ENCODE measurements at regions not wholly inside any gene's neighbourhood (a gene's known extent, or its start where the extent isn't known, plus 50 kb on each side); places are given as distances from the start of the nearest gene placed in this dataset.

- DNase-seq, result no peak
These were observed 63.2 kb upstream of the NABP1 start for GRCh38 chr2:191614759-191615158.

GRCh38 chr2:191615596-191615995, 62.3 kb upstream of the NABP1 start:
- no peak for DNase-seq

GRCh38 chr2:191617575-191617974, 60.4 kb upstream of the NABP1 start:
- peak; percentile 22 for DNase-seq

DNA sequence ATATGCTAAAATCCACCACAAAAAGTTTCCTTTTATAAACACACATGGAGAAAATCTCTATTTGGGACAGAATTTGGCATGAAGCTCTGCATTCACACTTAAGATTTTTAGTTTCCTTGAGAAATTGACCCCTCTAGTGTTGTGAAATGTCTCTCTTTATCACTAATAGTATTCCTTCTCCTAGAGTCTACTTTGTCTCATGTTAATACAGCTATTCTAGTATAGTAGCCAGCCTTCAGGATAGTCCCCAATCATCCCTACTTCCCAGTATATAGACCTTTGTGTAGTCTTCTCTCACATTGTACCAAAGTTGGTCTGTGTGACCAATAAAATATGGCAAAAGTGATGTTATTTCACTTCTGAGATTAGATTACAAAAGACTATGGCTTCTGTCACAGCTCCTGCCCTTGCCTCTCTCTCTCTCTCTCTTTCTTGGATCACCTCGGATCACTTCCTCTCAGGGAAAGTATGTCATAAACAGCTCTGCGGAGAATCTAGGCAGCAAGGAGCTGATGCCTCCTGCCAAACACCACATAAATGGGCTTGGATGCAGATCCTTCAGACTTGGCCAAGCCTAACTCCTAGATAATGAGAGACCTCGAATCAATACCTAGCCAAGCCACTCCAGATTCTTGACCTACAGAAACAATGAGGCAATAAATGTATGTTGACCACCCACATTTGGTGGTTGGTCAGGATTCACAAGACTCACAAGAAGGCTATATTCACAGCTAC, 59.7 kb upstream of the NABP1 start:
- DNase-seq, result no peak

DNA sequence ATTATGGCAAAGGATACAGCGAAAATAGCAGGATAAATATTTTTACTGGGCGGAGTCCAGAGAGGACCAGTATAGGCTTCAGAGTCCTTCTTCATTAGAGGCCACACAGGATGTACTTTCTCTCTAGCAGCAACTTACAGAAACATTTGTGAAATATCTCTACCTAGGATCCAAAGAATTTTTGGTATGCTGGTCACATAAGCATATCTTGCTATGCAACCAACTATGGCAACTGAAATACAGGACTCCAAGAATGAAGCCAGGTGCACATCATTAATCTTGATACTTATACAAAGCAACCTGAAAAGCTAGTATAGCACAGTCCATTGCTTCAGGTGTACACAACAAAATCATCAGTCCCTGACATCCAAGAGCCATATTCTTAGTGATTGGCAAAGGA, 59.1 kb upstream of the NABP1 start:
- DNase-seq, result no peak

DNA sequence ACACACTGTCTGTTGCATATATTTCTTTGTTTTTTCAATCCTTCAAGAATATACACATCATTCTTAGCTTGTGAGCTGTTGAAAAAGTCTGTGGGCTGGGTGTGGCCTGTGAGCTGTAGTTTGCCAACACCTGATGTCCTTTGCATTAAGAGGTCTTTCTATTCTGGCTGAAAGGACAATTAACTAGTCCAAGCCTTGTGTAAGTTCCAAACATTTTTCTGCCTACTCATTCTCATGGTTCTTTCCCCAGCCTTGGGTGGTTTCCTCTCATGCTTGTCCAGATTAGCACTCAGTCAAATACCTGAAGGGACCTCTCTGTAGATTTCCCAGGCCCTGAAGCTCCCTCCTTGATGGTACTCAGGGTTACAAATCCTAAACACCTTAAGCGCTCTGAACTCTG, 57.8 kb upstream of the NABP1 start:
- DNase-seq, result no peak

DNA sequence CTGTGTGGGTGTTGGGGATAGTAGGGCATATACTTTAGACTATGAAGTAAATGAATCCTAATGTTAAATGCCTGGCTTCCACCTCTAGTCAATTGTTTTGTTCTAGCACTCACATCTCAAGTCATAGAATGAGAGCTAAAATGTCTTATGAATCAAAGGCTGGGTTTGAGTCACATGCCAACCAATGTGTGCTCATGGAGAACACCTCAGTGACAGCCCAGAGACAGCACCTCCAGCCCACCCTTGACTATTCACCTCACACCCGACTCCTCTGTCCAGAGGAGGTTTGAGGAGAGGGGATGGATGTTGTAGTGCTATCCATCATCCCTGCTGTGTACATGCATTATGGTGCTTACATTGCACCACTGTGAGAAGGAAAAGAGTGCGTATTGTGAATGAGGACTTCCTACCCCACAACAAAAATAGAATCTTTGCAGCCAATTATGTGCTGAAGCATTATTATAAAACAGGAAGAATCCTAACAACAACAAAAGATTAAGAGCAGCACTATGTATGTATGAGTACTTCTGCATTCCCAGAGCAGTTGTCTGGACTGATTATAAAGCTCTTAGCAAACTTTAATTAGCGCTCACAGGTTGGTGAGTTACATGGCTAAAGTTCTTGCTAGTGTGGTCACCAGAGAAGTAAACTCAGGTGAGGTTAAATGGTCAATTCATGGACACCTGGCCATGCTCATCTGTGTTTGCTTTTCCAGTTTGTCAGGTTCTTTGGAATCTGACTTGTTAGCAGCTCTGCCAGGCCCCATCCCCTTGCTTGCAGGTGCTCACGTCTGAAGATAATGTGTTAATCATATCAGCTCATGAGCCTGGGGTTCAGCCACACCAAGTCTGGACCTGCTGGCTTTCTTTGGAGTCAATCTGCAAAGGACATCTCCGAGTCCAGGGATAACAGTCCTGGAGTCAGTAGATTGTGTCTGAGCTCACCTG, 55.3 kb upstream of the NABP1 start:
- no peak for DNase-seq

GRCh38 chr2:191625016-191625415, 52.9 kb upstream of the NABP1 start:
- DNase-seq, result peak; percentile 29

GRCh38 chr2:191625446-191625845, 52.5 kb upstream of the NABP1 start:
- DNase-seq, result no peak

GRCh38 chr2:191626497-191627151, 51.3 kb upstream of the NABP1 start:
- DNase-seq, result no peak

GRCh38 chr2:191627518-191627917, 50.4 kb upstream of the NABP1 start:
- no peak for DNase-seq
